ENCODE measurements at regions not wholly inside any gene's neighbourhood (a gene's known extent, or its start where the extent isn't known, plus 50 kb on each side); places are given as distances from the start of the nearest gene placed in this dataset.

- WGBS, result 50% methylated on average over 1 of the region's 1 CpG
- Histone ChIP-seq H3K4me1 (replicated peaks) (no peaks in the 10 kb centered on the region), H3K27ac (no peak overlapping the region), H3K9me3 (no peaks in the 10 kb centered on the region), H3K27me3 (replicated peaks; ENCODE audit: insufficient read depth) (no peaks in the 10 kb centered on the region), H3K36me3 (no peaks in the 10 kb centered on the region), H3K4me3 (no peak overlapping the region)
- DNase-seq (ENCODE audit: low spot score), result no peak
- TF ChIP-seq CTCF (IDR thresholded peaks at IDR 0.05) (no peak), POLR2AphosphoS5 (IDR thresholded peaks at IDR 0.05) (no peak), POLR2A (IDR thresholded peaks at IDR 0.05) (no peak)
- intact Hi-C loops (cut with DNase I), result no loop called here
These were observed 244.0 kb upstream of the RBMY1B start for GRCh38 chrY:21267164-21267563.

- 59% methylated on average over 4 of the region's 4 CpGs for WGBS
- no peak for TF ChIP-seq POLR2A (IDR thresholded peaks at IDR 0.05)
- no peak for TF ChIP-seq CTCF (IDR thresholded peaks at IDR 0.05)
- TF ChIP-seq POLR2AphosphoS5 (IDR thresholded peaks at IDR 0.05), result no peak
- H3K4me1 ChIP-seq (replicated peaks), result no peaks in the 10 kb centered on the region
- no peaks in the 10 kb centered on the region for H3K36me3 ChIP-seq
- no peak for DNase-seq (ENCODE audit: low spot score)
- intact Hi-C loops (cut with DNase I), result no loop called here
- H3K27ac ChIP-seq, result no peak overlapping the region
- no peaks in the 10 kb centered on the region for H3K27me3 ChIP-seq (replicated peaks; ENCODE audit: insufficient read depth)
- no peaks in the 10 kb centered on the region for H3K9me3 ChIP-seq
- H3K4me3 ChIP-seq, result no peak overlapping the region
These were observed 223.4 kb upstream of the RBMY1B start for GRCh38 chrY:21287769-21288168.

GRCh38 chrY:21288908-21289307 lies 222.2 kb upstream of the RBMY1B start:
- no peak overlapping the region for H3K4me3 ChIP-seq
- no peaks in the 10 kb centered on the region for H3K27me3 ChIP-seq (replicated peaks; ENCODE audit: insufficient read depth)
- no peak overlapping the region for H3K27ac ChIP-seq
- 88% methylated on average over 3 of the region's 3 CpGs for WGBS
- DNase-seq (ENCODE audit: low spot score), result no peak
- no peaks in the 10 kb centered on the region for H3K4me1 ChIP-seq (replicated peaks)
- intact Hi-C loops (cut with DNase I), result no loop called here
- no peaks in the 10 kb centered on the region for H3K9me3 ChIP-seq
- no peak for TF ChIP-seq POLR2A (IDR thresholded peaks at IDR 0.05)
- no peak for TF ChIP-seq POLR2AphosphoS5 (IDR thresholded peaks at IDR 0.05)
- TF ChIP-seq CTCF (IDR thresholded peaks at IDR 0.05), result no peak
- H3K36me3 ChIP-seq, result no peaks in the 10 kb centered on the region

- Histone ChIP-seq H3K36me3 (no peaks in the 10 kb centered on the region), H3K27me3 (replicated peaks; ENCODE audit: insufficient read depth) (no peaks in the 10 kb centered on the region), H3K27ac (no peak overlapping the region), H3K4me1 (replicated peaks) (no peaks in the 10 kb centered on the region), H3K9me3 (no peaks in the 10 kb centered on the region), H3K4me3 (no peak overlapping the region)
- intact Hi-C loops (cut with DNase I), result no loop called here
- no peak for DNase-seq (ENCODE audit: low spot score)
- no peak for TF ChIP-seq POLR2AphosphoS5 (IDR thresholded peaks at IDR 0.05)
- TF ChIP-seq POLR2A (IDR thresholded peaks at IDR 0.05), result no peak
- TF ChIP-seq CTCF (IDR thresholded peaks at IDR 0.05), result no peak
- WGBS, result 39% methylated on average over 2 of the region's 2 CpGs
These were observed 215.9 kb upstream of the RBMY1B start for GRCh38 chrY:21295206-21295605.

GRCh38 chrY:21302278-21302677 lies 208.9 kb upstream of the RBMY1B start:
- intact Hi-C loops (cut with DNase I), result no loop called here
- no peaks in the 10 kb centered on the region for H3K27me3 ChIP-seq (replicated peaks; ENCODE audit: insufficient read depth)
- 64% methylated on average over 6 of the region's 6 CpGs for WGBS

More at GRCh38 chrY:21302278-21302677, 208.9 kb upstream of the RBMY1B start:
- no peak for DNase-seq (ENCODE audit: low spot score)
- TF ChIP-seq POLR2A (IDR thresholded peaks at IDR 0.05), result no peak
- TF ChIP-seq CTCF (IDR thresholded peaks at IDR 0.05), result no peak
- TF ChIP-seq POLR2AphosphoS5 (IDR thresholded peaks at IDR 0.05), result no peak
- Histone ChIP-seq H3K27ac (no peak overlapping the region), H3K9me3 (no peaks in the 10 kb centered on the region), H3K36me3 (no peaks in the 10 kb centered on the region), H3K4me1 (replicated peaks) (no peaks in the 10 kb centered on the region), H3K4me3 (no peak overlapping the region)

Measured in prostate gland (tissue), 2 donors.